HCT116 (cell line): ENCODE measurements at regions not wholly inside any gene's neighbourhood (a gene's known extent, or its start where the extent isn't known, plus 50 kb on each side); places are given as distances from the start of the nearest gene placed in this dataset.

Experiments used
- ATAC-seq: fragments of 200-7000 bp; cut with Tn5 transposase; 2 replicates; pipeline ENCODE4 v1.9.1; 2020; ENCODE audit warnings: mild to moderate bottlenecking, moderate library complexity
- BruUV-seq: library from RNA; stranded (reverse); fragments of 400-500 nt; replicated peaks from 2 replicates; lab custom pipeline; 2021; lab: Mats Ljungman, UMichigan
- CTCF ChIA-PET: fragments of 300-600 bp; sonication (Branson Sonifier 250); formaldehyde crosslinking; loops from one replicate; lab custom pipeline; 2021; ENCODE audit warnings: antibody characterized with exemption; lab: Charles Lee
- POLR2A ChIA-PET: fragments of 300-600, 350-600 bp; sonication (Branson Sonifier 250); formaldehyde crosslinking; loops from one replicate; lab custom pipeline; 2021; ENCODE audit warnings: antibody characterized with exemption; lab: Charles Lee
- RAD21 ChIA-PET, 2 experiments: fragments of 300-600 bp; sonication (Branson Sonifier 250); formaldehyde crosslinking; loops; one replicate each; lab custom pipeline; 2023; ENCODE audit warnings: low total read pairs in 2 of 2; ENCODE audit not compliant: uncharacterized antibody in 2 of 2, unreplicated experiment in 2 of 2, low non-redundant PET in 1 of 2; lab: Charles Lee
- DNase-seq: peaks from one replicate; pipeline ENCODE4 v3.0.0-alpha.2; 2010; ENCODE audit warnings: low read depth, low spot score
- H2AFZ ChIP-seq: fragments of 200-600 bp; shearing (Covaris generic), sonication (generic); 2 replicates; pipeline ENCODE4 v1.6.1; 2017; ENCODE audit warnings: low read depth, mixed run types, mixed read lengths, antibody characterized with exemption, low read length; ENCODE audit not compliant: poor library complexity, severe bottlenecking
- H3K27ac ChIP-seq: 2 replicates; pipeline ENCODE4 v1.5.1; 2012; ENCODE audit warnings: low read depth, low read length
- H3K27me3 ChIP-seq: fragments of 200-600 bp; sonication (generic); 2 replicates; pipeline ENCODE4 v1.6.1; 2016; ENCODE audit warnings: mixed run types, low read length, mixed read lengths; ENCODE audit not compliant: insufficient read depth
- H3K36me3 ChIP-seq, 2 experiments: fragments of 200-500 bp in 1 of 2; fragments of 200-600 bp in 1 of 2; sonication (Bioruptor generic) in 1 of 2; sonication (generic) in 1 of 2; 2 replicates each; pipeline versions ENCODE4 v1.5.1 to v1.6.1; 2014 to 2016; ENCODE audit warnings: low read length in 2 of 2, inconsistent platforms in 1 of 2, mixed read lengths in 1 of 2, mixed run types in 1 of 2; ENCODE audit not compliant: insufficient read depth in 2 of 2, control insufficient read depth in 1 of 2
- H3K4me1 ChIP-seq, 2 experiments: fragments of 200-600 bp in 1 of 2; sonication (generic) in 1 of 2; 2 replicates each; pipeline versions ENCODE4 v1.5.1 to v1.6.1; 2012 to 2017; ENCODE audit warnings: low read length in 2 of 2, inconsistent platforms in 1 of 2, mild to moderate bottlenecking in 1 of 2, mixed read lengths in 1 of 2, mixed run types in 1 of 2, moderate library complexity in 1 of 2; ENCODE audit not compliant: insufficient read depth in 2 of 2, control insufficient read depth in 1 of 2
- H3K4me2 ChIP-seq: fragments of 200-600 bp; sonication (generic); 2 replicates; pipeline ENCODE4 v1.6.1; 2017; ENCODE audit warnings: mixed run types, low read length, mixed read lengths
- H3K4me3 ChIP-seq, 2 experiments: fragments of 200-600 bp in 1 of 2; sonication (generic) in 1 of 2; replicated peaks in 1 of 2; 2 replicates each; pipeline ENCODE4 v1.5.1; 2011 to 2016; ENCODE audit warnings: low read length in 2 of 2, control low read depth in 1 of 2, low read depth in 1 of 2, mild to moderate bottlenecking in 1 of 2, mixed read lengths in 1 of 2, mixed run types in 1 of 2
- H3K79me2 ChIP-seq: fragments of 200-600 bp; sonication (generic); 2 replicates; pipeline ENCODE4 v1.6.1; 2017; ENCODE audit warnings: mild to moderate bottlenecking, mixed run types, low read length, moderate library complexity, mixed read lengths; ENCODE audit not compliant: insufficient read depth
- H3K9ac ChIP-seq: fragments of 200-600 bp; sonication (generic); 2 replicates; pipeline ENCODE4 v1.6.1; 2016; ENCODE audit warnings: low read length, mixed read lengths
- H3K9me2 ChIP-seq: fragments of 200-600 bp; sonication (generic), shearing (Covaris generic); 2 replicates; pipeline ENCODE4 v1.6.1; 2017; ENCODE audit warnings: mixed run types, mild to moderate bottlenecking, moderate library complexity; ENCODE audit not compliant: insufficient read depth
- H3K9me3 ChIP-seq, 2 experiments: fragments of 200-500 bp in 1 of 2; fragments of 200-600 bp in 1 of 2; sonication (Bioruptor generic) in 1 of 2; sonication (generic) in 1 of 2; 2 replicates each; pipeline ENCODE4 v1.6.1; 2014 to 2017; ENCODE audit warnings: low read length in 2 of 2, mixed read lengths in 2 of 2, inconsistent platforms in 1 of 2, low read depth in 1 of 2, mild to moderate bottlenecking in 1 of 2, mixed run types in 1 of 2, moderate library complexity in 1 of 2; ENCODE audit not compliant: control insufficient read depth in 1 of 2, insufficient read depth in 1 of 2
- H4K20me1 ChIP-seq: fragments of 200-600 bp; sonication (generic), shearing (Covaris generic); 2 replicates; pipeline ENCODE4 v1.6.1; 2017; ENCODE audit warnings: mixed run types, mild to moderate bottlenecking, moderate library complexity; ENCODE audit not compliant: insufficient read depth
- ATF3 ChIP-seq: IDR thresholded peaks from 2 replicates; pipeline ENCODE4 v1.6.1; 2012
- CEBPB ChIP-seq: IDR thresholded peaks from 2 replicates; pipeline ENCODE4 v1.6.1; 2012; ENCODE audit warnings: low read depth
- CTCF ChIP-seq, 3 experiments: fragments of 200-600 bp in 1 of 3; sonication (generic) in 1 of 3; IDR thresholded peaks in 2 of 3; conservative IDR thresholded peaks in 1 of 3; 2 replicates each; pipeline ENCODE4 v1.5.1; 2012 to 2017; ENCODE audit warnings: low read depth in 2 of 3, low read length in 2 of 3, antibody characterized with exemption in 1 of 3, borderline replicate concordance in 1 of 3, control low read depth in 1 of 3, mild to moderate bottlenecking in 1 of 3, mixed read lengths in 1 of 3, mixed run types in 1 of 3, moderate library complexity in 1 of 3; ENCODE audit not compliant: insufficient read depth in 1 of 3
- EGR1 ChIP-seq: IDR thresholded peaks from 2 replicates; pipeline ENCODE4 v1.6.1; 2012; ENCODE audit warnings: low read depth
- EZH2 ChIP-seq: fragments of 200-600 bp; sonication (generic); IDR thresholded peaks from 2 replicates; pipeline ENCODE4 v1.6.1; 2017; ENCODE audit warnings: antibody characterized with exemption, mixed run types
- EZH2phosphoT487 ChIP-seq: fragments of 200-600 bp; IDR thresholded peaks from 2 replicates; pipeline ENCODE4 v1.6.1; 2018; ENCODE audit warnings: antibody characterized with exemption, borderline replicate concordance
- FOSL1 ChIP-seq: IDR thresholded peaks from 2 replicates; pipeline ENCODE4 v1.6.1; 2012; ENCODE audit warnings: low read depth
- JUND ChIP-seq: IDR thresholded peaks from 2 replicates; pipeline ENCODE4 v1.6.1; 2012
- POLR2A ChIP-seq: IDR thresholded peaks from 2 replicates; pipeline ENCODE4 v1.7.0; 2011; ENCODE audit warnings: borderline replicate concordance; ENCODE audit not compliant: insufficient read depth, insufficient read length; ENCODE audit errors: extremely low read depth
- RAD21 ChIP-seq: IDR thresholded peaks from 2 replicates; pipeline ENCODE4 v1.6.1; 2012; ENCODE audit warnings: low read depth, mild to moderate bottlenecking
- SRF ChIP-seq: IDR thresholded peaks from 2 replicates; pipeline ENCODE4 v1.6.1; 2012; ENCODE audit warnings: low read depth
- TCF7L2 ChIP-seq: IDR thresholded peaks from 2 replicates; pipeline ENCODE4 v1.7.0; 2011; ENCODE audit warnings: borderline replicate concordance, inconsistent platforms; ENCODE audit not compliant: insufficient read depth, insufficient read length; ENCODE audit errors: extremely low read depth
- ZFX ChIP-seq: fragments of 450-650 bp; IDR thresholded peaks from 2 replicates; pipeline ENCODE4 v1.6.1; 2017
- ZNF274 ChIP-seq: fragments of 200-500 bp; sonication (Bioruptor generic); IDR thresholded peaks from 2 replicates; pipeline ENCODE4 v1.6.1; 2014; ENCODE audit warnings: mild to moderate bottlenecking, low read depth, low read length, inconsistent platforms
- intact Hi-C: fragments of 100-400 bp; cut with micrococcal nuclease; formaldehyde crosslinking; loops from 2 replicates; pipeline ENCODE4 v1.10.0; 2022
- TF ChIP-seq, protein P1 (sequence below): IDR thresholded peaks from 2 replicates; pipeline ENCODE4 v1.6.1; 2012
- TF ChIP-seq, protein P2 (sequence below): IDR thresholded peaks from 2 replicates; pipeline ENCODE4 v1.6.1; 2012; ENCODE audit warnings: low read depth

GRCh38 chr5:168188182-168188581 lies 103.3 kb upstream of the WWC1 start:
- Histone ChIP-seq H3K4me1 (no peaks in the 10 kb centered on the region), H3K4me3 (no peak overlapping the region), H3K36me3 (no peaks in the 10 kb centered on the region), H3K27ac (no peak overlapping the region), H3K9me2 (no peaks in the 10 kb centered on the region), H4K20me1 (no peaks in the 10 kb centered on the region), H3K4me2 (no peak overlapping the region), H3K9me3 (no peaks in the 10 kb centered on the region), H3K9ac (no peak overlapping the region), H3K79me2 (no peaks in the 10 kb centered on the region), H2AFZ (no peak overlapping the region), H3K27me3 (peaks cover 58% of the 10 kb centered on the region)
- DNase-seq (no peak), ATAC-seq (no peak)
- ChIA-PET POLR2A (no interaction called here), RAD21 (no interaction called here), CTCF (no interaction called here)
- TF ChIP-seq CEBPB (no peak), ZNF274 (no peak)
- intact Hi-C loops, result no loop called here
- no TSS peak for BruUV-seq

DNA sequence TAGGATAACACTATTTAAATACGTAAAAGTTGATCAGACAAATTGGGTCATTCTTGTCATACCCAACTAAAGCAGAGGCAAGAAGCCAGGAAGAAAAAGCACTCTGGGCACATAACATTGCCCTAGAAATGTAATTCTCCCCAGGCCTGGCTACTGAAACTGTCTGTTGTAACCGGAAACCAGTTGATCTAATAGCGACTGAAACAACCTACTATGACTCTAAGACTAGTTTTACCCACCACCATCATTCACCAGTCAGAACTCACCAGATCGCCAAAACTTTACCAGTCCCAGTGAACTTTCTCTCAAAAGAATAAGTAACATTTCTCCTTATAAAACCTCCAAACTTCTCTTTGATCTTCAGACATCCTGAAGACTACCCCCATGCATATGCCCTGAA lies 99.3 kb upstream of the WWC1 start:
- no peaks in the 10 kb centered on the region for H4K20me1 ChIP-seq
- no peaks in the 10 kb centered on the region for H3K36me3 ChIP-seq
- CTCF ChIA-PET, result no interaction called here
- H3K4me2 ChIP-seq, result no peak overlapping the region
- intact Hi-C loops, result no loop called here
- H3K27me3 ChIP-seq, result peaks cover 80% of the 10 kb centered on the region
- H3K9me2 ChIP-seq, result no peaks in the 10 kb centered on the region
- H3K9ac ChIP-seq, result no peak overlapping the region
- DNase-seq (no peak), ATAC-seq (no peak)
- H3K4me3 ChIP-seq, result no peak overlapping the region
- no peaks in the 10 kb centered on the region for H3K9me3 ChIP-seq
- H3K27ac ChIP-seq, result no peak overlapping the region
- no peak overlapping the region for H2AFZ ChIP-seq
- RAD21 ChIA-PET, result no interaction called here
- H3K4me1 ChIP-seq, result no peaks in the 10 kb centered on the region
- POLR2A ChIA-PET, result no interaction called here
- no TSS peak for BruUV-seq
- H3K79me2 ChIP-seq, result no peaks in the 10 kb centered on the region
- TF ChIP-seq EZH2 (no peak), EGR1 (no peak), JUND (no peak), TCF7L2 (no peak), POLR2A (no peak), ZFX (no peak), CTCF (IDR thresholded peaks at IDR 0.05 in 2 of 3, conservative IDR thresholded peaks at IDR 0.05 in 1 of 3; ENCODE audit: borderline replicate concordance in 1 of 3, insufficient read depth in 1 of 3, low read depth in 2 of 3, low read length in 2 of 3) (no peak), SRF (no peak), EZH2phosphoT487 (no peak), RAD21 (no peak), FOSL1 (no peak), ATF3 (no peak)
- TF ChIP-seq, protein P1, sequence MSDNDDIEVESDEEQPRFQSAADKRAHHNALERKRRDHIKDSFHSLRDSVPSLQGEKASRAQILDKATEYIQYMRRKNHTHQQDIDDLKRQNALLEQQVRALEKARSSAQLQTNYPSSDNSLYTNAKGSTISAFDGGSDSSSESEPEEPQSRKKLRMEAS, result no peak
- TF ChIP-seq, protein P2, sequence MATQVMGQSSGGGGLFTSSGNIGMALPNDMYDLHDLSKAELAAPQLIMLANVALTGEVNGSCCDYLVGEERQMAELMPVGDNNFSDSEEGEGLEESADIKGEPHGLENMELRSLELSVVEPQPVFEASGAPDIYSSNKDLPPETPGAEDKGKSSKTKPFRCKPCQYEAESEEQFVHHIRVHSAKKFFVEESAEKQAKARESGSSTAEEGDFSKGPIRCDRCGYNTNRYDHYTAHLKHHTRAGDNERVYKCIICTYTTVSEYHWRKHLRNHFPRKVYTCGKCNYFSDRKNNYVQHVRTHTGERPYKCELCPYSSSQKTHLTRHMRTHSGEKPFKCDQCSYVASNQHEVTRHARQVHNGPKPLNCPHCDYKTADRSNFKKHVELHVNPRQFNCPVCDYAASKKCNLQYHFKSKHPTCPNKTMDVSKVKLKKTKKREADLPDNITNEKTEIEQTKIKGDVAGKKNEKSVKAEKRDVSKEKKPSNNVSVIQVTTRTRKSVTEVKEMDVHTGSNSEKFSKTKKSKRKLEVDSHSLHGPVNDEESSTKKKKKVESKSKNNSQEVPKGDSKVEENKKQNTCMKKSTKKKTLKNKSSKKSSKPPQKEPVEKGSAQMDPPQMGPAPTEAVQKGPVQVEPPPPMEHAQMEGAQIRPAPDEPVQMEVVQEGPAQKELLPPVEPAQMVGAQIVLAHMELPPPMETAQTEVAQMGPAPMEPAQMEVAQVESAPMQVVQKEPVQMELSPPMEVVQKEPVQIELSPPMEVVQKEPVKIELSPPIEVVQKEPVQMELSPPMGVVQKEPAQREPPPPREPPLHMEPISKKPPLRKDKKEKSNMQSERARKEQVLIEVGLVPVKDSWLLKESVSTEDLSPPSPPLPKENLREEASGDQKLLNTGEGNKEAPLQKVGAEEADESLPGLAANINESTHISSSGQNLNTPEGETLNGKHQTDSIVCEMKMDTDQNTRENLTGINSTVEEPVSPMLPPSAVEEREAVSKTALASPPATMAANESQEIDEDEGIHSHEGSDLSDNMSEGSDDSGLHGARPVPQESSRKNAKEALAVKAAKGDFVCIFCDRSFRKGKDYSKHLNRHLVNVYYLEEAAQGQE, result no peak
